RWPE1 (cell line): ENCODE measurements at regions not wholly inside any gene's neighbourhood (a gene's known extent, or its start where the extent isn't known, plus 50 kb on each side); places are given as distances from the start of the nearest gene placed in this dataset.

Experiments
- CTCF ChIA-PET: fragments of 350-600 bp; sonication (Branson Sonifier 250); formaldehyde crosslinking; extraction: SDS; loops from one replicate; lab custom pipeline; 2021; lab: Yijun Ruan, JAX
- POLR2A ChIA-PET: fragments of 400-600 bp; formaldehyde crosslinking; extraction: SDS; loops from one replicate; lab custom pipeline; 2020; ENCODE audit warnings: antibody characterized with exemption; ENCODE audit not compliant: low non-redundant PET; lab: Yijun Ruan, JAX
- DNase-seq: peaks from one replicate; pipeline ENCODE4 v3.0.0; 2012; ENCODE audit warnings: low spot score
- H3K27ac ChIP-seq: fragments of 450-650 bp; 2 replicates; pipeline ENCODE4 v1.5.1; 2017
- TF ChIP-seq, protein P1 (sequence below): fragments of 450-650 bp; conservative IDR thresholded peaks from 2 replicates; pipeline ENCODE4 v1.5.1; 2017; ENCODE audit warnings: low read depth, mild to moderate bottlenecking

DNA sequence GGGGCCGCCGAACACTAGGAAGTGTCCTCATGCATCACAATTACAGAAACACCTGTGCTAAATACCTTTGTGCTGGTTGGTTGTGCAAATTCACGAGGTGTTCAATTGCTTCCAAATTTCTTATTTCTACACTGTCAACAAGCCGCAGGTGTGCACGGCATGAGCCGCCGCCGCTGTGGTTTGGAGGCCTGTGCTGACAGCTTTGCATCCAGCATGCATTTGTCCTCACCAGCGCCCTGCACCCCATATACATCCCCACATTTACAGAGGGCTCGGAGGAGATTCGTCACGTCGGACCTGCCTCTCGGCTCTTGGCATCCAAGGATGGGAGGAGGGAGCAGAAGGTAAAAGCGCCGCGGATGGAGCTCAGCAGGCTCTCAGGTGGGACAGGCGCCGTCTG is 305.3 kb upstream of the MKI67 start:
- DNase-seq: no peak
- H3K27ac ChIP-seq: no peak overlapping the region
- TF ChIP-seq, protein P1, sequence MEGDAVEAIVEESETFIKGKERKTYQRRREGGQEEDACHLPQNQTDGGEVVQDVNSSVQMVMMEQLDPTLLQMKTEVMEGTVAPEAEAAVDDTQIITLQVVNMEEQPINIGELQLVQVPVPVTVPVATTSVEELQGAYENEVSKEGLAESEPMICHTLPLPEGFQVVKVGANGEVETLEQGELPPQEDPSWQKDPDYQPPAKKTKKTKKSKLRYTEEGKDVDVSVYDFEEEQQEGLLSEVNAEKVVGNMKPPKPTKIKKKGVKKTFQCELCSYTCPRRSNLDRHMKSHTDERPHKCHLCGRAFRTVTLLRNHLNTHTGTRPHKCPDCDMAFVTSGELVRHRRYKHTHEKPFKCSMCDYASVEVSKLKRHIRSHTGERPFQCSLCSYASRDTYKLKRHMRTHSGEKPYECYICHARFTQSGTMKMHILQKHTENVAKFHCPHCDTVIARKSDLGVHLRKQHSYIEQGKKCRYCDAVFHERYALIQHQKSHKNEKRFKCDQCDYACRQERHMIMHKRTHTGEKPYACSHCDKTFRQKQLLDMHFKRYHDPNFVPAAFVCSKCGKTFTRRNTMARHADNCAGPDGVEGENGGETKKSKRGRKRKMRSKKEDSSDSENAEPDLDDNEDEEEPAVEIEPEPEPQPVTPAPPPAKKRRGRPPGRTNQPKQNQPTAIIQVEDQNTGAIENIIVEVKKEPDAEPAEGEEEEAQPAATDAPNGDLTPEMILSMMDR: no peak
- POLR2A ChIA-PET: no interaction called here
- CTCF ChIA-PET: no interaction called here

DNA sequence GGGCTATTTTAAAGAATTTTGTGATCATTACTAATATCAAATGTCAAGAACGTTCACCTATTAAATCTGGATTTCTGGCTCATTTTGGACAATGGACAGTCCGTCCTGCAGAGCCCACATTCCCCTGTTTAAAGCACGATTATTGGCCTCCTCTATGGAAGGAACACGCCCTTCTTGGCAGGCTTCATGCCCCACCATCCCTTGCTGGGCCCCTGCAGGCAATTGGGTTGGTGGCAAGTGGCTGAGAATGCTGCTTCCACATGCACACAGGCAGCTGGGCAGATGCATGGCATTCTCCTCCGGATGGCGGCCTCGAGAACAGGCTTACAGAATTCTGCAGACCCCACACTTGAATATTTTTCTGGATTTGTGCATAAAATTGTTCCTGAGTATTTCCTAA is 305.8 kb upstream of the MKI67 start:
- TF ChIP-seq, protein P1: no peak

DNA sequence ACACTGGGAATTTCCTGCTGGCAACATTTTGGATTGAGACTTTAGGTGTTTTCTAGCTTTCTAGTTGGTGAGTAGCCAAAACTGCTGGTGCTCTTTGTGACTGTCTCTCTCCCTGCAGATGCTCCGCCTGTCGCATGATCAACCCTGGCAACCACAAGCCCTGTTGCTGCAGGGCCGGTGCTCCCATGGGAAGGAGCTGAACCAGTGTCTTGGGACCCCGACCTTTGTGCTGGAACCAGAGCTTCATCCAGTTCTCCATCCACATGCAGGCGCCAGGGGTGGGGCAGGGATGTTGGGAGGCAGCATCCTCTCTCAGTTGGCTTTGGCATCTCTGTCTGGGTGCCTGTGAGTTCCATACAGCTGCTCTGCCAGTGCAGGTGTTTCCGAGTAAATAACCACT is 306.2 kb upstream of the MKI67 start:
- H3K27ac ChIP-seq: no peak overlapping the region
- TF ChIP-seq, protein P1: no peak
- POLR2A ChIA-PET: no interaction called here
- no peak for DNase-seq
- CTCF ChIA-PET: no interaction called here

More for the DNA sequence above, 305.8 kb upstream of the MKI67 start:
- ChIA-PET CTCF (no interaction called here), POLR2A (no interaction called here)
- DNase-seq: no peak
- H3K27ac ChIP-seq: no peak overlapping the region

DNA sequence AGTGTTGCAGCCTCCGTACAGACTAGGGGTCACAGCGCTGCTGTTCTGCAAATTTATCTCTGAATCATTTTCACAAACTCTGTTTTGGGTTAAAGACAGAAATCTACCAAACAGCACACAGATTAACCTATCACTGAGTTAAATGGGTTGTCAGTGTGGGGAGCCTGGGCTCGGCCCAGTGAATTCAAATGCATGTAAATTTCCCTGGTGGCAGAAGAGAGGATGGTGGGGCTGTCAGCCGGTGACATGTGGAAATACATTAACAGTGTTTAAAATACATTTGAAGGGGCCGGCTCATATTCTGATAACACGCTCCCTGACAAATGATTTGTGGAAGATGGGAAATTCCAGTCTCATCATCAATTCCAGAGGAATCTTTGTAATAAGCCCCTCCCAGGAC is 309.6 kb upstream of the MKI67 start:
- H3K27ac ChIP-seq: no peak overlapping the region
- POLR2A ChIA-PET: no interaction called here
- CTCF ChIA-PET: no interaction called here
- TF ChIP-seq, protein P1: no peak
- no peak for DNase-seq

DNA sequence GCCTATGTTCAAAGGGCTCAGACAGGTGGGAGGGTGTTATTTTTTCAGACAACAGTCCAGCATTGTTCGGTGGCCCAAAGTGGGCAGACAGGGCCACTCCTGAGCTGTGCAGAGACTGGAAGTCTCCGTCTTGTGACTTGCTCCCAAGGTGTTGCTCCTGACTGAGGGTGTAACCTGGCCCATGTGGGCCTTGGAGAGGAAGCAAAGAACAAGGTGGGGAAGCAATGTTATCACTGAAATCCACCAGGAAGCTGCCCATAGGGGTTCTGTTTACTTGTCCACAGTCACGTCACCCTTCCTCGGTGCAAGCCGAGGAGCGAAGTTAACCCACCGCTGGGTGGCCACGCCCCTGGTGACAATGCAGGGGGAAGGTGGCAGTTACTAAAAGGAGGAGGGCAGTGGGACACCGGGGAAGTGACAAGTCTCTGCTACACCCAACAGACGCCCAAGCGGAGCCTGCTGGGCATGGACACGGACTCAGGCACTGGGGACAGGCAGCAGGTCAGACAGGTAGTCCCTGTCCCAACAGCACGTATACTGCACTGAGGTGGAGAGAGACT is 311.6 kb upstream of the MKI67 start:
- POLR2A ChIA-PET: no interaction called here
- CTCF ChIA-PET: no interaction called here
- no peak for DNase-seq
- TF ChIP-seq, protein P1: no peak
- no peak overlapping the region for H3K27ac ChIP-seq

DNA sequence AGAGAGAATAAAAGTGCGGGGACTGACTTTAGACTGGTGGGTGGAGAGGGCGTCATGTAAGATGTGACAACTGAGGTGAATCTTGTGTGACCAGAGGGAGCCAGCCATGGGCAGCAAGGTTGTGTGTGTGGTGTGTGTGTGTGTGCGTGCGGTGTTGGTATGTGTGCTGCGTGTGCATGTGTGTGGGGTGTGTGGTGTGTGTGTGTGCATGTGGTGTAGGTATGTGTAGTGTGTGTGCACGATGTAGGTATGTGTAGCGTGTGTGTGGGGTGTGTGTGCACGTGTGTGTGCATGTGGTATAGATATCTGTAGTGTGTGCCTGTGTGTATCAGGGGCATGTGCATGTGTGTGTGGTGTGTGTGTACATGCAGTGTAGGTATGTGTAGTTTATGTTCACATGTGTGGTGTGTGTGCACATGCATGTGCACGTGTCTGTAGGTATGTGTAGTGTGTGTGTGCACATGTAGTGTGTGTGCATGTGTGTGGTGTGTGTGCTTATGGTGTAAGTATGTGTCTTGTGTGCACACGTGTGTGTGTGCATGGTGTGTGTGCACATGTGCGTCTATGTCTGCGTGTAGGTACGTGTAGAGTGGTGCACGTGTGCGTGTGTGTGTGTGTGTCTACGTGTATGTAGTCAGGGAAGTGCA is 312.3 kb upstream of the MKI67 start:
- ChIA-PET POLR2A (no interaction called here), CTCF (no interaction called here)
- TF ChIP-seq, protein P1: no peak
- H3K27ac ChIP-seq: no peak overlapping the region
- no peak for DNase-seq
